Liver (tissue), 3 donors: ENCODE measurements at regions not wholly inside any gene's neighbourhood (a gene's known extent, or its start where the extent isn't known, plus 50 kb on each side); places are given as distances from the start of the nearest gene placed in this dataset.

ENCODE experiments used
- CTCF ChIP-seq: fragments of 150-350 bp; IDR thresholded peaks from 2 replicates; pipeline ENCODE4 v1.5.1; 2017; ENCODE audit warnings: improper control_type of control experiment, low read depth, low read length; ENCODE audit not compliant: missing input control
- GABPA ChIP-seq, 2 donors: IDR thresholded peaks in 1 of 2; conservative IDR thresholded peaks in 1 of 2; 2 replicates each; pipeline ENCODE4 v1.6.1; 2016; ENCODE audit warnings: antibody characterized with exemption in 2 of 2, mild to moderate bottlenecking in 1 of 2, moderate library complexity in 1 of 2
- JUND ChIP-seq, 2 donors: IDR thresholded peaks; 2 replicates each; pipeline ENCODE4 v1.6.1; 2016; ENCODE audit warnings: antibody characterized with exemption in 2 of 2
- MAX ChIP-seq: IDR thresholded peaks from 2 replicates; pipeline ENCODE4 v1.6.1; 2016; ENCODE audit warnings: antibody characterized with exemption
- RAD21 ChIP-seq, 2 donors: IDR thresholded peaks; 2 replicates each; pipeline ENCODE4 v1.6.1; 2016; ENCODE audit warnings: antibody characterized with exemption in 2 of 2, mild to moderate bottlenecking in 2 of 2
- SP1 ChIP-seq: IDR thresholded peaks from 2 replicates; pipeline ENCODE4 v1.6.1; 2018; ENCODE audit warnings: antibody characterized with exemption, mild to moderate bottlenecking
- TAF1 ChIP-seq: conservative IDR thresholded peaks from 2 replicates; pipeline ENCODE4 v1.6.1; 2016; ENCODE audit warnings: antibody characterized with exemption, mild to moderate bottlenecking
- ZBTB33 ChIP-seq: IDR thresholded peaks from 2 replicates; pipeline ENCODE4 v1.6.1; 2016; ENCODE audit warnings: antibody characterized with exemption
- donor health status: healthy.
- donor health status: healthy.

GRCh38 chr3:72429589-72430353 lies 418.5 kb downstream of the SHQ1 start:
- TF ChIP-seq CTCF, result no peak
- TF ChIP-seq ZBTB33, result no peak
- no peak for TF ChIP-seq MAX
- no peak for TF ChIP-seq TAF1
- no peak for TF ChIP-seq GABPA (IDR thresholded peaks at IDR 0.05 in 1 of 2, conservative IDR thresholded peaks at IDR 0.05 in 1 of 2)
- TF ChIP-seq SP1, result no peak
- TF ChIP-seq JUND (IDR thresholded peaks at IDR 0.05), result no peak
- no peak for TF ChIP-seq RAD21 (IDR thresholded peaks at IDR 0.05)
